A673 (cell line): ENCODE measurements at regions not wholly inside any gene's neighbourhood (a gene's known extent, or its start where the extent isn't known, plus 50 kb on each side); places are given as distances from the start of the nearest gene placed in this dataset.

Experiments
- CTCF ChIP-seq: fragments of 300-800, 200-600 bp; sonication (generic); conservative IDR thresholded peaks from 2 replicates; pipeline ENCODE4 v1.5.1; 2017; ENCODE audit warnings: low read depth, mild to moderate bottlenecking, antibody characterized with exemption, low read length, moderate library complexity, mixed read lengths
- EZH2 ChIP-seq: fragments of 200-600 bp; sonication (generic); IDR thresholded peaks from 2 replicates; pipeline ENCODE4 v1.6.1; 2017; ENCODE audit warnings: borderline replicate concordance, low read depth, mild to moderate bottlenecking, mixed read lengths, antibody characterized with exemption, low read length; ENCODE audit not compliant: poor library complexity, severe bottlenecking

- TF ChIP-seq CTCF = no peak
- TF ChIP-seq EZH2 = no peak
These were observed 148.4 kb downstream of the ZIC4 start for GRCh38 chr3:147257944-147258343.
